NCI-H128 (cell line): ENCODE measurements at regions not wholly inside any gene's neighbourhood (a gene's known extent, or its start where the extent isn't known, plus 50 kb on each side); places are given as distances from the start of the nearest gene placed in this dataset.

ENCODE experiments used
- DNase-seq: peaks from one replicate; lab custom pipeline; 2025; ENCODE audit not compliant: unreplicated experiment; lab: John Stamatoyannopoulos, UW

GRCh38 chr12:113528606-113529293 lies 57.1 kb upstream of the LHX5 start:
- no peak for DNase-seq

GRCh38 chr12:113525066-113525465 lies 53.4 kb upstream of the LHX5 start:
- no peak for DNase-seq

GRCh38 chr12:113524495-113524894 lies 52.8 kb upstream of the LHX5 start:
- no peak for DNase-seq

- DNase-seq: no peak
These were observed 50.0 kb upstream of the LHX5 start for GRCh38 chr12:113521708-113522107.
